ENCODE measurements at regions not wholly inside any gene's neighbourhood (a gene's known extent, or its start where the extent isn't known, plus 50 kb on each side); places are given as distances from the start of the nearest gene placed in this dataset.

- in situ Hi-C loops (cut with MboI; ENCODE audit: low pct_unique_long_range_greater_than_20kb, low sequenced_read_pairs): no loop called here
- DNase-seq: no peak
Observed at GRCh38 chr1:170307426-170307825, 161.7 kb downstream of the NTMT2 start.

DNA sequence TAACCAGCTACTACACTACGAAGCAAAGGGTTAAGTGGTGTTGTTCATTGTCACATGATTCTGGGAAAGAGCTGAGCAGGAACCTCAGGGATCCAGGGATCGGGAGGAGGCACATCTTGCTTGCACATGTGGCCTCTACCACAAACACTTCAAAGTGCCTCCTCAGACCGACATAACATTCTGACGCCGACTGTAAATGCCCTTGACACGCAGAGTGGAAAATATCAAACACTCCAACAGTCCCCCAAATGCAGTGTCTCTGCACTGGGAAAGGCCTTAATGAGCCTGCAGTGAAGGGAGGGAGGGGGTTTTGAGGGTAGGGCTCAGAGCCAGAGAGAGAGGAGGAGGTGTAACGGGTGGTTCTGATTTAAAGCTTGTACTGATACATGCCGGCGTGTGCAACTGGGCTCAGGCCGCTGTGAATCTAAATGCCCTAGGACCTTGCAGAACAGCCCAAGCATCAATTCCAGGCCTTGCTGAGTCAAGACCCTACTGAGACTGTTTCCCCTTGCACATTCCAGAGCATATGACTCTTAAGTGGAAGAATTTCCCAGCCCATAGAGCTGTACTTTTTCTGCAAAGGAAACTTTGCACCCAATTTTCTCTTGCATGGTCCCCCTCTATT is 163.7 kb downstream of the NTMT2 start:
- in situ Hi-C loops (cut with MboI; ENCODE audit: low pct_unique_long_range_greater_than_20kb, low sequenced_read_pairs): no loop called here
- DNase-seq: no peak

- in situ Hi-C loops (cut with MboI; ENCODE audit: low pct_unique_long_range_greater_than_20kb, low sequenced_read_pairs): no loop called here
- no peak for DNase-seq
Observed at GRCh38 chr1:170310014-170310405, 164.3 kb downstream of the NTMT2 start.

GRCh38 chr1:170310951-170311350 is 165.2 kb downstream of the NTMT2 start:
- DNase-seq: no peak
- in situ Hi-C loops (cut with MboI; ENCODE audit: low pct_unique_long_range_greater_than_20kb, low sequenced_read_pairs): no loop called here

GRCh38 chr1:170313306-170313705 is 167.5 kb downstream of the NTMT2 start:
- in situ Hi-C loops (cut with MboI; ENCODE audit: low pct_unique_long_range_greater_than_20kb, low sequenced_read_pairs): no loop called here
- DNase-seq: no peak

DNA sequence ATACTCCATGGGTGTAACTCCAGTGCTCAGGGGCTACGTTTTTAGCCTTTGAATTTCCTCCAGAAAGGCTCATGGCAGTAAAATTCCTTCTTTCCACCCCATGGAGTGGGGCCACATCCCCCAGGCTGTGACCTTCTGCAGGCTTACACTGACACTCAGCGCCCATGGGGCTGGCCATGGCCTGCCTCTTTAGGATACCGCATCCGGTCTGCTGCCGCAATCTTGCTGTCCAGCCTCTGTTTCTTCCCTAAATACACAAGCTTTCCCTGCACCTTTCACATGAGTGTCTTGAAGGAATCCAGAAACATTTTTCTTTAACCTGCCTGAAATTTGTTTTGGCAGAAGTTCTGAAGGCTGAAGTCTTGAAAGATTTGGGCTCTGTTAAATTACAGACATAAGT is 170.5 kb downstream of the NTMT2 start:
- in situ Hi-C loops (cut with MboI; ENCODE audit: low pct_unique_long_range_greater_than_20kb, low sequenced_read_pairs): no loop called here

GRCh38 chr1:170318141-170318540 is 172.4 kb downstream of the NTMT2 start:
- in situ Hi-C loops (cut with MboI; ENCODE audit: low pct_unique_long_range_greater_than_20kb, low sequenced_read_pairs): no loop called here
- DNase-seq: no peak

More for the DNA sequence above, 170.5 kb downstream of the NTMT2 start:
- DNase-seq: no peak

DNA sequence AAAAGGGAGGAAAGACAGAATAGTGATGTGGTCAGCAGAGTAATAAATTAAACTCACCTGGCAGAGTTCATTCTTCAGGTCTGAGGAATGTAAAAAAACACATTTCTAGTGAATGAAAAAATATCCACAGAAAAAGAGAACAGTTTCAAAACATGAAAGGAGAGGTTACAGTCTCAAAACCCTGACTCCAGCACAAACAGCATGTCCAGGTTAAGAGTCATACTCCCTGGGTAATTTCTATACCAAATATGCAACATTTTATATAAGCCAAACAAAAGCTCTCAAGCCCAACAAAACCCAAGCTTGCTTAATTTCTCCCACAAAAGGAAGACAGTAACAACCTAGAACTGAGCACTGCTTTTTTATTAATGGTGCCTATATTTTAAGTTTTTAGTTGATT is 173.0 kb downstream of the NTMT2 start:
- no peak for DNase-seq
- in situ Hi-C loops (cut with MboI; ENCODE audit: low pct_unique_long_range_greater_than_20kb, low sequenced_read_pairs): no loop called here

- in situ Hi-C loops (cut with MboI; ENCODE audit: low pct_unique_long_range_greater_than_20kb, low sequenced_read_pairs): no loop called here
- no peak for DNase-seq
Observed at GRCh38 chr1:170321113-170321512, 175.4 kb downstream of the NTMT2 start.

DNA sequence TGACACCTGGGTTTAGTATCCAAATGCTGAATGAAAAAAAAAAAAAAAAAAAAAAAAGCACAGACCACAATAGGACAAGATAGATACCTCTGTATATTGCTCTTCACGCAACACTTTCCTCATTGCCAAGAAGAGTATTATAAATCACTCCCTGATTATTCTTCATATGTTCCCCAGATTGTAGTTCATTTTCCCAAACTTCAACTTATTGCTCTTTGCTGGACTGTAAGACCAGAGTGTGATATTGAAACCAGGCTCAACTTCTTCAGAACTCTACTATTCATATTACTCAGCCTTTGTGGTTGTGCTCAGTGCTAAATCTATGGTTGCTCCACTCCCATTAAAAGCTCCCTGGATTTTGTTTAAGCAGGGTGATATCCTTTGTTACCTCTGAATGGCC is 180.4 kb downstream of the NTMT2 start:
- DNase-seq: no peak
- in situ Hi-C loops (cut with MboI; ENCODE audit: low pct_unique_long_range_greater_than_20kb, low sequenced_read_pairs): no loop called here

- in situ Hi-C loops (cut with MboI; ENCODE audit: low pct_unique_long_range_greater_than_20kb, low sequenced_read_pairs): no loop called here
- DNase-seq: no peak
Observed at GRCh38 chr1:170332801-170333200, 187.0 kb downstream of the NTMT2 start.

- in situ Hi-C loops (cut with MboI; ENCODE audit: low pct_unique_long_range_greater_than_20kb, low sequenced_read_pairs): no loop called here
- DNase-seq: no peak
Observed at GRCh38 chr1:170337413-170337994, 191.7 kb downstream of the NTMT2 start.

- in situ Hi-C loops (cut with MboI; ENCODE audit: low pct_unique_long_range_greater_than_20kb, low sequenced_read_pairs): no loop called here
Observed at GRCh38 chr1:170339534-170339933, 192.4 kb upstream of the GORAB start.

DNA sequence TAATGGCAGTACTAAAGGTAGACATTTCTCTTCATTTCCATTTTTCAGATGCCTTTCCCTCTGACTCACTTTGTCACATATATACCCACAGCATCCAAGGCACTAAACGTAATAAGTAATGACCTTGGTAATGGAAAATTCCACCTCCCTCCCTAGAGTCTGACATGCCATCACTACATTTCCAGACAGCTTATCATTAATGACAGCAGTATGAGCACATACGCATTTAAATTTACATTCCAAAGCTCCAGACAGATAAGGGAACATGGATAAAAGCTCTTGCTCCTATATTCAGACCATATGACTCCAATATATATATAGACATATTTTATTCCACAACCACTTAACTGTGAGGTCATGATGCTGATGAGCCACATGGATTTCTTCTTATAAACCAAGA is 191.7 kb upstream of the GORAB start:
- no peak for DNase-seq
- in situ Hi-C loops (cut with MboI; ENCODE audit: low pct_unique_long_range_greater_than_20kb, low sequenced_read_pairs): no loop called here

More at GRCh38 chr1:170339534-170339933, 192.4 kb upstream of the GORAB start:
- DNase-seq: no peak

- in situ Hi-C loops (cut with MboI; ENCODE audit: low pct_unique_long_range_greater_than_20kb, low sequenced_read_pairs): no loop called here
- DNase-seq: no peak
Observed at GRCh38 chr1:170351366-170351946, 180.5 kb upstream of the GORAB start.

- no peak for DNase-seq
- in situ Hi-C loops (cut with MboI; ENCODE audit: low pct_unique_long_range_greater_than_20kb, low sequenced_read_pairs): no loop called here
Observed at GRCh38 chr1:170354246-170354645, 177.7 kb upstream of the GORAB start.

DNA sequence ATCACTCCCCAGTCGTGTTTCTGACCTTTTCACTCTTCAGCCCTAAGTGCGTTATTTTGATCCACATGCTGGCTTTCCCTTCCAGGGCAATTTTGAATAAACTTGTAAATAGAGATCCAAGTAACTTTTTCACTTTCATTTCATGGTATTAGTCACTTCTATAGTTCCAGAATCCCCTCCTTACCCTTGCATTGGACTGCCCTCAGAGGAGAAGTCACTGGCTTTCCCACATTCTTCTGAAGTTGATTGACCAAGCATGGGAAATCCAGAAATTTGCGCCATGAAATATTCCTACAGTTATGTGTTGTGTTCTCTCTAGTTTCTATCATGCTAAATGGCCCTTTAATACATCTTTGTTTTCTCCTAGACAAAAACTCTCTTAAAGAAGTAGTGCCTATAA is 177.3 kb upstream of the GORAB start:
- in situ Hi-C loops (cut with MboI; ENCODE audit: low pct_unique_long_range_greater_than_20kb, low sequenced_read_pairs): no loop called here
- no peak for DNase-seq

DNA sequence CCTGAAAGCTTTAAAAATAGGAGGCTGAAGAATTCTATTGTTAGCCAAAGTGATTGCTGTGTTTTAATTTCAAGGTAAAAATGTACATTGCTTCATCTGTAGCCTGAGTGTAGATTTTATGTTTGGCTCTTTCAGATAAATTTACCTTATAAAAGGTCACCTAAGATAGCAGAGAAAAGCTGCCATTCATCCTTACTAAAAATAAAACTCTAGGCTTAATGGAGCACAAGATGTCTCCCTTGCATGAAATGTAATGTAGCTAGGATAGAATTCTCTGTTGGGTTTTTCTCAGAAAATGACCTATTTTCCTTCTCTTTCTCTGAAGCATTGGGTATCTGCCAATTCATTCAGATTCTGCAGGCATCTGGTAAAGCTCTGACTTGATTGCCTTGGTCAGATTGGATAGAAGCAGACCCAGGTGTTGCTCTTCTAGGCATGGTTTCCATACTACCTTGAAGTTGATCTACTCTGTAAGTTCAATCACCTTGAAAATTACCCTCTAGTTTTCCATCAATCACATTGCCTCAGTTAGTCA is 176.6 kb upstream of the GORAB start:
- in situ Hi-C loops (cut with MboI; ENCODE audit: low pct_unique_long_range_greater_than_20kb, low sequenced_read_pairs): no loop called here
- DNase-seq: no peak

DNA sequence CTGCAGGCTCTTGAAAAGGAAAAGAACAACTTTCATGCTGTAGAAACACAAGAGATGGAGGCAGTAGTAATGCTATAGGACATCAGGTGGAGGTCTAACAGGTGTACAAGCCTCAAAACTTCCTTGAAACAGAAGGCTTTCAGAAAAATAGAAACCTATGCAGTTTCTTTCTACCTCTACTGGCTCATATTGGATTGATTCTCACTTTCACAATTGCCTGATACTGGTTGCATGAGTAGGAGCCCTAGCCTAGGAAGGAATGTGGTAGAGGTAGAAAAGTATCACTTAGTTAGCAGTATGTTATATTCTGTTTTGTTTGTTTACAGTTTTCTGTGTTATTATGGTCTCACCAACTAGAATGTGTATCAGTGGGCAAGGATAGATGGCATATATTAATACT is 175.4 kb upstream of the GORAB start:
- DNase-seq: no peak
- in situ Hi-C loops (cut with MboI; ENCODE audit: low pct_unique_long_range_greater_than_20kb, low sequenced_read_pairs): no loop called here

DNA sequence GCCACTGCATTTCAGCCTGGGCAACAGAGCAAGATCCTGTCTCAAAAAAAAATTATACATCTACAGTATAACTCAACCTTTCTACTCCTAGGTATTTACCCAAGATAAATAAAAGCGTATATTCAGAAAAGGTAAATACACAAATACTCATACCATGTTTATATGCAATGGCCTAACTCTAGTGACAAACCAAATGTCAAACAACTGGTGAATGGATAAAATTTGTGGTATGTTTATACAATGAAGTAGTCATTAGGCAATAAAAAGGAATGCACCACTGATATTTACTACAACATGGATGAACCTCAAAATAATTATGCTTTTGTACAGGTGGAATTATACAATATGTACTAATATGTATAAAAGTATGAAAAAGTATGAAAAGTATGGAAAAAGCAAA is 174.2 kb upstream of the GORAB start:
- DNase-seq: no peak
- in situ Hi-C loops (cut with MboI; ENCODE audit: low pct_unique_long_range_greater_than_20kb, low sequenced_read_pairs): no loop called here

DNA sequence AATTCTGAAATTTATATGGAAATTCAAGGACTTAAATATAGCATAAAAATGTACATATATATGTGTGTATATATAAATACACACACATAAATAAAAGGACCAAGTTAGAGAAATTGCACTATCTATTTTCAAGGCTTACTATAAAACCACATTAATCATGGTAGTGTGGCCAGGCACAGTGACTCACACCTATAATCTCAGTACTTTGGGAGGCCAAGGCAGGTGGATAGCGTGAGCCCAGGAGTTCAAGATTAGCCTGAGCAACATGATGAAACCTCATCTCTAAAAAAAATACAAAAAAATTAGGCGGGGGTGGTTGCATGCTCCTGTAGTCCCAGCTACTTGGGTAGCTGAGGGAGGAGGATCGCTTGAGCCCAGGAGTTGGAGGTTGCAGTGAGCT is 171.4 kb upstream of the GORAB start:
- in situ Hi-C loops (cut with MboI; ENCODE audit: low pct_unique_long_range_greater_than_20kb, low sequenced_read_pairs): no loop called here

More for the DNA sequence above, 171.4 kb upstream of the GORAB start:
- DNase-seq: no peak

All from KBM-7 (cell line).